ENCODE measurements at regions not wholly inside any gene's neighbourhood (a gene's known extent, or its start where the extent isn't known, plus 50 kb on each side); places are given as distances from the start of the nearest gene placed in this dataset.

- TF ChIP-seq CTCF (IDR thresholded peaks at IDR 0.05) (no peak), EZH2 (IDR thresholded peaks at IDR 0.05) (no peak)
These were observed 2046.8 kb upstream of the CDH9 start for GRCh38 chr5:29085142-29085541.
